CD4-positive, alpha-beta T cell treated with Interleukin-21 for 1 hour (primary cell): ENCODE measurements at regions not wholly inside any gene's neighbourhood (a gene's known extent, or its start where the extent isn't known, plus 50 kb on each side); places are given as distances from the start of the nearest gene placed in this dataset.

Experiments used
- DNase-seq: peaks from one replicate; pipeline ENCODE4 v3.0.0-alpha.2; 2020

DNA sequence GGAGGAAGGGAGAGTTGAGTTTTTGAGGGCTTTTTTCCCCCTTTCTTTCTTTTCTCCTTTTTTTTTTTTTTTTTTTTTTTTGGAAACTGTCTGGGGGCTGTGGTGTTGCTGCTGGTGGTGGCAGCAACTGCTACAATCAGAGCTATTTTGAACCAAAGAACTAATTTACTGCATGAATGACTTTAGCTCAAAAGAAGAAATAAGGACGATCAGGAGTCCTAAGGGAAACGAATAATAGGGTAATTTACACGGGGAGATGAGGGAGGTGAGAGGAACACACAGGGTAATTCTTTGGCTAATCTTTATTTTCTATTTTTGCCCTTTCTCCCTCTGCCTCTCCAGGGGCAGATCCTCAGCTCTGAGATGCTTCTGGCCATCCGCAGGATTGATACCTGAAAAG is 119.8 kb downstream of the TMEM132E start:
- DNase-seq = no peak

DNA sequence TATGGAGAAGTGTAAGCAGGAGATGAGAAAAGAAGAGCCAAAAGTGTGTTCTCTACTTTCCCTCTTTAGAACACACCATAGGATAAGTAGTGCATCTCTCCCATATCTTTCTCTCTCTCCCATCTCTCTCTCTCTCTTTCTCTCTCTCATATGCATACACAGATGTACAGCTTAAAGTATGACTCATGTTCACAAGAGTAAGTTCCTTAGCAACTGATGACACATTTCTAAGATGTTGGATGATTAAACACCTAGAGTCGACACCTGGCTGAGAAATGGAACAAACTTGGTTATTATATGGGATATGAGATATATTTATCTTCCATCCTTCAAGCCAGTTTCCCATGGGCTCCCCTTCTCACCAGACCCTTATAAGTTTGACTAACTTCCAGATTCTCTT is 113.5 kb downstream of the TMEM132E start:
- no peak for DNase-seq
